ENCODE measurements at regions not wholly inside any gene's neighbourhood (a gene's known extent, or its start where the extent isn't known, plus 50 kb on each side); places are given as distances from the start of the nearest gene placed in this dataset.

GRCh38 chr12:29024117-29024516 lies 125.0 kb upstream of the FAR2 start:
- TF ChIP-seq POLR2A (IDR thresholded peaks at IDR 0.05) (no peak), CTCF (IDR thresholded peaks at IDR 0.05) (no peak)
